CD4-positive, alpha-beta T cell (primary cell): ENCODE measurements at regions not wholly inside any gene's neighbourhood (a gene's known extent, or its start where the extent isn't known, plus 50 kb on each side); places are given as distances from the start of the nearest gene placed in this dataset.
A peak's percentile ranks its signal among the peaks of the same experiment; 100 is the strongest.

Experiments used
- ATAC-seq: fragments of 200-7000 bp; cut with Tn5 transposase; one replicate; pipeline ENCODE4 v1.10.0; 2022; ENCODE audit warnings: mild to moderate bottlenecking; ENCODE audit not compliant: poor library complexity
- CTCF ChIA-PET: fragments of 350-600 bp; sonication (Branson Sonifier 250); formaldehyde crosslinking; loops from one replicate; lab custom pipeline; 2021; ENCODE audit warnings: antibody characterized with exemption, inconsistent platforms; lab: Charles Lee
- POLR2A ChIA-PET: fragments of 350-600 bp; sonication (Branson Sonifier 250); formaldehyde crosslinking; loops from one replicate; lab custom pipeline; 2021; ENCODE audit warnings: antibody characterized with exemption, inconsistent platforms; lab: Charles Lee
- DNase-seq, 14 experiments: peaks; one replicate each; pipeline ENCODE4 v3.0.0-alpha.2; 2013 to 2020; ENCODE audit warnings: mixed read lengths in 2 of 14
- H3K27ac ChIP-seq, 2 donors: one replicate each; pipeline versions ENCODE4 v1.5.1 to v1.7.0; 2013; ENCODE audit warnings: low read length in 2 of 2, low read depth in 1 of 2, mild to moderate bottlenecking in 1 of 2
- H3K27me3 ChIP-seq, 2 experiments: 1 replicate in 1 of 2; 2 replicates in 1 of 2; pipeline versions ENCODE4 v1.6.1 to v1.7.0; 2013; ENCODE audit warnings: low read length in 2 of 2, control low read depth in 1 of 2, mild to moderate bottlenecking in 1 of 2, moderate library complexity in 1 of 2; ENCODE audit not compliant: insufficient read depth in 2 of 2, control insufficient read depth in 1 of 2
- H3K36me3 ChIP-seq: one replicate; pipeline ENCODE4 v1.6.1; 2013; ENCODE audit warnings: low read length, control low read depth; ENCODE audit not compliant: insufficient read depth
- H3K4me1 ChIP-seq: one replicate; pipeline ENCODE4 v1.6.1; 2013; ENCODE audit warnings: low read length, control low read depth; ENCODE audit not compliant: insufficient read depth
- H3K4me3 ChIP-seq: one replicate; pipeline ENCODE4 v1.5.1; 2013; ENCODE audit warnings: mild to moderate bottlenecking, low read length, moderate library complexity
- H3K9me3 ChIP-seq, 2 experiments: 1 replicate in 1 of 2; 2 replicates in 1 of 2; pipeline versions ENCODE4 v1.6.1 to v1.7.0; 2013; ENCODE audit warnings: low read length in 2 of 2, mild to moderate bottlenecking in 2 of 2, control low read depth in 1 of 2, moderate library complexity in 1 of 2; ENCODE audit not compliant: control insufficient read depth in 1 of 2, insufficient read depth in 1 of 2
- H3K27ac Mint-ChIP-seq: one replicate; pipeline ENCODE4 v1.8.0; 2020; ENCODE audit warnings: mixed read lengths
- H3K27me3 Mint-ChIP-seq: one replicate; pipeline ENCODE4 v1.8.0; 2021; ENCODE audit warnings: mixed read lengths
- H3K36me3 Mint-ChIP-seq: one replicate; pipeline ENCODE4 v1.8.0; 2021; ENCODE audit warnings: low read depth, mixed read lengths
- H3K4me1 Mint-ChIP-seq: one replicate; pipeline ENCODE4 v1.8.0; 2021; ENCODE audit warnings: low read depth, mixed read lengths
- H3K4me3 Mint-ChIP-seq: one replicate; pipeline ENCODE4 v1.8.0; 2020; ENCODE audit warnings: mild to moderate bottlenecking, mixed read lengths
- H3K9me3 Mint-ChIP-seq: one replicate; pipeline ENCODE4 v1.8.0; 2020; ENCODE audit warnings: mixed read lengths
- CTCF ChIP-seq: fragments of 200-600 bp; IDR thresholded peaks from one replicate; pipeline ENCODE4 v1.8.0; 2022; ENCODE audit warnings: antibody characterized with exemption, mild to moderate bottlenecking
- intact Hi-C, 2 experiments: fragments of 100-400 bp; cut with DNase I in 1 of 2; cut with micrococcal nuclease in 1 of 2; formaldehyde crosslinking; loops; one replicate each; pipeline versions ENCODE4 v1.15.1 to v1.9.0; 2023 to 2025; cut with DNase I, micrococcal nuclease

GRCh38 chr2:12607971-12608370 is 108.8 kb upstream of the TRIB2 start:
- POLR2A ChIA-PET, result no interaction called here
- CTCF ChIA-PET, result no interaction called here
- H3K4me1 ChIP-seq, result peaks cover 6% of the 10 kb centered on the region
- Mint-ChIP-seq H3K27me3 (no peaks in the 10 kb centered on the region), H3K36me3 (no peaks in the 10 kb centered on the region), H3K27ac (no peak overlapping the region), H3K4me3 (no peak overlapping the region), H3K4me1 (peaks cover 36% of the 10 kb centered on the region), H3K9me3 (no peaks in the 10 kb centered on the region)
- H3K27me3 ChIP-seq, result no peaks in the 10 kb centered on the region
- no peaks in the 10 kb centered on the region for H3K36me3 ChIP-seq
- ATAC-seq (no peak), DNase-seq (peak in 1 of 14 experiments; percentile 25)
- no peak for TF ChIP-seq CTCF
- intact Hi-C loops, result loop anchor here in 1 of 2 experiments (5.0 kb wide), 1 partner anchor 191 kb away; no protein-coding TSS in a partner anchor
- H3K4me3 ChIP-seq, result no peak overlapping the region
- no peak overlapping the region for H3K27ac ChIP-seq
- H3K9me3 ChIP-seq, result peaks cover 0 to 6% of the 10 kb centered on the region in 2 experiments

- Mint-ChIP-seq H3K36me3 (no peaks in the 10 kb centered on the region), H3K27ac (no peak overlapping the region), H3K27me3 (no peaks in the 10 kb centered on the region), H3K4me3 (no peak overlapping the region), H3K9me3 (no peaks in the 10 kb centered on the region), H3K4me1 (peaks cover 36% of the 10 kb centered on the region)
- DNase-seq (no peak), ATAC-seq (no peak)
- intact Hi-C loops, result no loop called here
- no peak overlapping the region for H3K4me3 ChIP-seq
- peaks cover 0 to 6% of the 10 kb centered on the region in 2 experiments for H3K9me3 ChIP-seq
- H3K4me1 ChIP-seq, result peaks cover 6% of the 10 kb centered on the region
- no peak for TF ChIP-seq CTCF
- CTCF ChIA-PET, result interaction anchor here (0.7 kb wide), 1 partner anchor 297 kb away, joined by 3 read pairs; no protein-coding TSS in a partner anchor
- H3K27me3 ChIP-seq, result no peaks in the 10 kb centered on the region
- no peaks in the 10 kb centered on the region for H3K36me3 ChIP-seq
- POLR2A ChIA-PET, result no interaction called here
- H3K27ac ChIP-seq, result no peak overlapping the region
Measured at GRCh38 chr2:12610314-12610713, 106.4 kb upstream of the TRIB2 start.

- no peaks in the 10 kb centered on the region for H3K4me1 ChIP-seq
- ATAC-seq, result no peak
- peaks cover 0 to 6% of the 10 kb centered on the region in 2 experiments for H3K9me3 ChIP-seq
- H3K4me3 ChIP-seq, result no peak overlapping the region
- no peaks in the 10 kb centered on the region for H3K9me3 Mint-ChIP-seq
- peaks cover 21% of the 10 kb centered on the region for H3K4me1 Mint-ChIP-seq
- no peak for DNase-seq
- no peak for TF ChIP-seq CTCF
- H3K36me3 ChIP-seq, result no peaks in the 10 kb centered on the region
- CTCF ChIA-PET, result no interaction called here
- no peaks in the 10 kb centered on the region for H3K27me3 Mint-ChIP-seq
- no peak overlapping the region for H3K4me3 Mint-ChIP-seq
- H3K36me3 Mint-ChIP-seq, result no peaks in the 10 kb centered on the region
- H3K27me3 ChIP-seq, result no peaks in the 10 kb centered on the region
- intact Hi-C loops, result no loop called here
- POLR2A ChIA-PET, result interaction anchor here (0.8 to 0.9 kb wide), 2 partner anchors 11 to 13 kb away, joined by 3 read pairs; no protein-coding TSS in a partner anchor
- no peak overlapping the region for H3K27ac ChIP-seq
- no peak overlapping the region for H3K27ac Mint-ChIP-seq
Measured at GRCh38 chr2:12612168-12612567, 104.6 kb upstream of the TRIB2 start.
